Hepatocyte (in vitro differentiated cells): ENCODE measurements at regions not wholly inside any gene's neighbourhood (a gene's known extent, or its start where the extent isn't known, plus 50 kb on each side); places are given as distances from the start of the nearest gene placed in this dataset.

ENCODE experiments used
- EZH2 ChIP-seq: fragments of 200-600 bp; sonication (generic); IDR thresholded peaks from 2 replicates; pipeline ENCODE4 v1.6.1; 2016; ENCODE audit warnings: antibody characterized with exemption, mild to moderate bottlenecking, borderline replicate concordance
- TF ChIP-seq, protein P1 (sequence below): fragments of 200-600 bp; sonication (generic); IDR thresholded peaks from 2 replicates; pipeline ENCODE4 v1.5.1; 2016; ENCODE audit warnings: antibody characterized with exemption, mild to moderate bottlenecking; ENCODE audit not compliant: poor library complexity

DNA sequence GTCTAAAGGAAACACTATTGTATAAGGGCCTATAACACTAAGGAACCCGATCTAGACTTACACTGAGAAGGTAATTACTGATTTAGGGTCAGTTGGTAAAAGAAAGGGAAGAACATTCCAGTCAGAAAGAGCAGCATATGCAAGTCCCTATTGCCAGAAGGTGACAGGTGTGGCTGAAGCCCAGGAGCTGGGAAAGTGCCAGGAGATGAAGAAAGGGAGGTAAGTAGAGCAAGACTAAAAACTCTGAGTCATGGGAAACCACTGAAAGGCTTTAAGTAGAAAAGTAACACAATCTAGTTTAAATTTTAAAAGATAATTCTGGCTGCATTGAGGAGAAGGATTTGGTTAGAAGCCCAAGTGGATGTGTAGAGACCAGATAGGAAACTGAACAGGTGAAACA lies 77.7 kb upstream of the INTU start:
- TF ChIP-seq, protein P1, sequence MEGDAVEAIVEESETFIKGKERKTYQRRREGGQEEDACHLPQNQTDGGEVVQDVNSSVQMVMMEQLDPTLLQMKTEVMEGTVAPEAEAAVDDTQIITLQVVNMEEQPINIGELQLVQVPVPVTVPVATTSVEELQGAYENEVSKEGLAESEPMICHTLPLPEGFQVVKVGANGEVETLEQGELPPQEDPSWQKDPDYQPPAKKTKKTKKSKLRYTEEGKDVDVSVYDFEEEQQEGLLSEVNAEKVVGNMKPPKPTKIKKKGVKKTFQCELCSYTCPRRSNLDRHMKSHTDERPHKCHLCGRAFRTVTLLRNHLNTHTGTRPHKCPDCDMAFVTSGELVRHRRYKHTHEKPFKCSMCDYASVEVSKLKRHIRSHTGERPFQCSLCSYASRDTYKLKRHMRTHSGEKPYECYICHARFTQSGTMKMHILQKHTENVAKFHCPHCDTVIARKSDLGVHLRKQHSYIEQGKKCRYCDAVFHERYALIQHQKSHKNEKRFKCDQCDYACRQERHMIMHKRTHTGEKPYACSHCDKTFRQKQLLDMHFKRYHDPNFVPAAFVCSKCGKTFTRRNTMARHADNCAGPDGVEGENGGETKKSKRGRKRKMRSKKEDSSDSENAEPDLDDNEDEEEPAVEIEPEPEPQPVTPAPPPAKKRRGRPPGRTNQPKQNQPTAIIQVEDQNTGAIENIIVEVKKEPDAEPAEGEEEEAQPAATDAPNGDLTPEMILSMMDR = no peak
- TF ChIP-seq EZH2 = no peak
